Dendritic cell treated with granulocyte-macrophage colony-stimulating factor and Interleukin-4, amounts not matched to agents 40 ng/mL and 50 ng/mL, for 4 days (primary cell): ENCODE measurements at regions not wholly inside any gene's neighbourhood (a gene's known extent, or its start where the extent isn't known, plus 50 kb on each side); places are given as distances from the start of the nearest gene placed in this dataset.

Source experiments
- H3K27ac Mint-ChIP-seq: one replicate; pipeline ENCODE4 v1.8.0; 2022; ENCODE audit warnings: mild to moderate bottlenecking, mixed read lengths
- H3K27me3 Mint-ChIP-seq: one replicate; pipeline ENCODE4 v1.8.0; 2022; ENCODE audit warnings: mild to moderate bottlenecking, mixed read lengths
- H3K36me3 Mint-ChIP-seq: one replicate; pipeline ENCODE4 v1.8.0; 2022; ENCODE audit warnings: low read depth, mixed read lengths
- H3K4me1 Mint-ChIP-seq: one replicate; pipeline ENCODE4 v1.8.0; 2022; ENCODE audit warnings: low read depth, mixed read lengths
- H3K4me3 Mint-ChIP-seq: one replicate; pipeline ENCODE4 v1.8.0; 2022; ENCODE audit warnings: mild to moderate bottlenecking, moderate library complexity, mixed read lengths
- H3K9me3 Mint-ChIP-seq: one replicate; pipeline ENCODE4 v1.8.0; 2022; ENCODE audit warnings: mixed read lengths
- intact Hi-C: fragments of 100-400 bp; cut with micrococcal nuclease; formaldehyde crosslinking; loops from one replicate; pipeline ENCODE4 v1.15.0; 2022

- H3K4me1 Mint-ChIP-seq = no peaks in the 10 kb centered on the region
- H3K27ac Mint-ChIP-seq = no peak overlapping the region
- H3K27me3 Mint-ChIP-seq = no peaks in the 10 kb centered on the region
- no peaks in the 10 kb centered on the region for H3K36me3 Mint-ChIP-seq
- intact Hi-C loops = no loop called here
- peaks cover 41% of the 10 kb centered on the region for H3K9me3 Mint-ChIP-seq
- H3K4me3 Mint-ChIP-seq = no peak overlapping the region
Observed at GRCh38 chr3:82942041-82942440, 1180.6 kb upstream of the GBE1 start.

GRCh38 chr3:82940124-82940523 is 1178.7 kb upstream of the GBE1 start:
- intact Hi-C loops = no loop called here
- Mint-ChIP-seq H3K27ac (no peak overlapping the region), H3K4me1 (no peaks in the 10 kb centered on the region), H3K4me3 (no peak overlapping the region), H3K9me3 (peaks cover 47% of the 10 kb centered on the region), H3K36me3 (no peaks in the 10 kb centered on the region), H3K27me3 (no peaks in the 10 kb centered on the region)

GRCh38 chr3:82939491-82940097 is 1178.1 kb upstream of the GBE1 start:
- no peaks in the 10 kb centered on the region for H3K4me1 Mint-ChIP-seq
- H3K9me3 Mint-ChIP-seq = peaks cover 43% of the 10 kb centered on the region
- H3K4me3 Mint-ChIP-seq = no peak overlapping the region
- no peak overlapping the region for H3K27ac Mint-ChIP-seq
- H3K27me3 Mint-ChIP-seq = no peaks in the 10 kb centered on the region
- intact Hi-C loops = no loop called here
- H3K36me3 Mint-ChIP-seq = no peaks in the 10 kb centered on the region

GRCh38 chr3:82938821-82939328 is 1177.4 kb upstream of the GBE1 start:
- Mint-ChIP-seq H3K4me3 (no peak overlapping the region), H3K27ac (no peak overlapping the region), H3K4me1 (no peaks in the 10 kb centered on the region), H3K27me3 (no peaks in the 10 kb centered on the region), H3K9me3 (peaks cover 39% of the 10 kb centered on the region), H3K36me3 (no peaks in the 10 kb centered on the region)
- intact Hi-C loops = no loop called here

- H3K36me3 Mint-ChIP-seq = no peaks in the 10 kb centered on the region
- H3K9me3 Mint-ChIP-seq = peaks cover 9% of the 10 kb centered on the region
- H3K27ac Mint-ChIP-seq = no peak overlapping the region
- no peaks in the 10 kb centered on the region for H3K4me1 Mint-ChIP-seq
- intact Hi-C loops = no loop called here
- H3K4me3 Mint-ChIP-seq = no peak overlapping the region
- no peaks in the 10 kb centered on the region for H3K27me3 Mint-ChIP-seq
Observed at GRCh38 chr3:82927309-82928253, 1166.1 kb upstream of the GBE1 start.

GRCh38 chr3:82891028-82891427 is 1129.6 kb upstream of the GBE1 start:
- no peaks in the 10 kb centered on the region for H3K36me3 Mint-ChIP-seq
- intact Hi-C loops = no loop called here
- no peak overlapping the region for H3K4me3 Mint-ChIP-seq
- peaks cover 8% of the 10 kb centered on the region for H3K9me3 Mint-ChIP-seq
- H3K4me1 Mint-ChIP-seq = no peaks in the 10 kb centered on the region
- no peak overlapping the region for H3K27ac Mint-ChIP-seq
- no peaks in the 10 kb centered on the region for H3K27me3 Mint-ChIP-seq

GRCh38 chr3:82883072-82883471 is 1121.6 kb upstream of the GBE1 start:
- Mint-ChIP-seq H3K4me3 (no peak overlapping the region), H3K27ac (no peak overlapping the region), H3K9me3 (peaks cover 8% of the 10 kb centered on the region), H3K4me1 (no peaks in the 10 kb centered on the region), H3K27me3 (no peaks in the 10 kb centered on the region), H3K36me3 (no peaks in the 10 kb centered on the region)
- intact Hi-C loops = no loop called here

GRCh38 chr3:82875401-82875800 is 1114.0 kb upstream of the GBE1 start:
- no peaks in the 10 kb centered on the region for H3K36me3 Mint-ChIP-seq
- intact Hi-C loops = no loop called here
- H3K27ac Mint-ChIP-seq = no peak overlapping the region
- no peaks in the 10 kb centered on the region for H3K4me1 Mint-ChIP-seq
- H3K9me3 Mint-ChIP-seq = no peaks in the 10 kb centered on the region
- no peaks in the 10 kb centered on the region for H3K27me3 Mint-ChIP-seq
- H3K4me3 Mint-ChIP-seq = no peak overlapping the region

GRCh38 chr3:82839871-82840270 is 1078.4 kb upstream of the GBE1 start:
- H3K4me3 Mint-ChIP-seq = no peak overlapping the region
- no peak overlapping the region for H3K27ac Mint-ChIP-seq
- H3K27me3 Mint-ChIP-seq = no peaks in the 10 kb centered on the region
- no peaks in the 10 kb centered on the region for H3K36me3 Mint-ChIP-seq
- no peaks in the 10 kb centered on the region for H3K4me1 Mint-ChIP-seq
- intact Hi-C loops = no loop called here
- H3K9me3 Mint-ChIP-seq = peaks cover 26% of the 10 kb centered on the region

GRCh38 chr3:82834098-82834497 is 1072.7 kb upstream of the GBE1 start:
- Mint-ChIP-seq H3K9me3 (peaks cover 21% of the 10 kb centered on the region), H3K36me3 (no peaks in the 10 kb centered on the region), H3K4me1 (no peaks in the 10 kb centered on the region), H3K27ac (no peak overlapping the region), H3K27me3 (no peaks in the 10 kb centered on the region), H3K4me3 (no peak overlapping the region)
- intact Hi-C loops = no loop called here

GRCh38 chr3:82824491-82824890 is 1063.0 kb upstream of the GBE1 start:
- H3K27me3 Mint-ChIP-seq = no peaks in the 10 kb centered on the region
- no peaks in the 10 kb centered on the region for H3K4me1 Mint-ChIP-seq
- H3K9me3 Mint-ChIP-seq = peaks cover 17% of the 10 kb centered on the region
- intact Hi-C loops = no loop called here
- H3K36me3 Mint-ChIP-seq = no peaks in the 10 kb centered on the region
- no peak overlapping the region for H3K27ac Mint-ChIP-seq
- H3K4me3 Mint-ChIP-seq = no peak overlapping the region

- Mint-ChIP-seq H3K36me3 (no peaks in the 10 kb centered on the region), H3K27ac (no peak overlapping the region), H3K4me1 (no peaks in the 10 kb centered on the region), H3K9me3 (peaks cover 44% of the 10 kb centered on the region), H3K27me3 (no peaks in the 10 kb centered on the region), H3K4me3 (no peak overlapping the region)
- intact Hi-C loops = no loop called here
Observed at GRCh38 chr3:82816086-82816485, 1054.6 kb upstream of the GBE1 start.

GRCh38 chr3:82815417-82816058 is 1054.1 kb upstream of the GBE1 start:
- Mint-ChIP-seq H3K27me3 (no peaks in the 10 kb centered on the region), H3K9me3 (peaks cover 40% of the 10 kb centered on the region), H3K4me1 (no peaks in the 10 kb centered on the region)

GRCh38 chr3:82814660-82815059 is 1053.2 kb upstream of the GBE1 start:
- Mint-ChIP-seq H3K4me3 (no peak overlapping the region), H3K4me1 (no peaks in the 10 kb centered on the region), H3K9me3 (peaks cover 35% of the 10 kb centered on the region), H3K27ac (no peak overlapping the region), H3K36me3 (no peaks in the 10 kb centered on the region), H3K27me3 (no peaks in the 10 kb centered on the region)
- intact Hi-C loops = no loop called here

More at GRCh38 chr3:82815417-82816058, 1054.1 kb upstream of the GBE1 start:
- Mint-ChIP-seq H3K27ac (no peak overlapping the region), H3K4me3 (no peak overlapping the region), H3K36me3 (no peaks in the 10 kb centered on the region)
- intact Hi-C loops = no loop called here
